ENCODE measurements at regions not wholly inside any gene's neighbourhood (a gene's known extent, or its start where the extent isn't known, plus 50 kb on each side); places are given as distances from the start of the nearest gene placed in this dataset.

DNA sequence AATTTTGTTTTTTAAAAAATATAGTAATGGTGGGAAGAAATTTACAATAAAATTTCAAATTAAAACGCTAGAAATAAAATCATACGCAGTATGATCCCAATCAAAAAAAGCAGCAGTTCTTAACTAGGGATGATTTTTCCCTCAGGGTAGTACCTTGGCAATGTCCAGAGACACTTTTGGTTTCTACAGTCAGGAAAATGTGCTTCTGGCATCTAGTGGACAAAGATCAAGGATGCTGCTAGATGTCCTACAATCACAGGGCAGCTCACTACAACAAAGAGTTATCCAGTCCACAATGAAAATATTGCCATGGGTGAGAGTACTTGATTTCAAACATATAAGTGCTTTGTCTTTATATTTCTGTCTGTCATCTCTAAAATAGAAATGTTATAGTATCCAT, 400.2 kb upstream of the SGCD start:
- no TSS peak for BruUV-seq (replicated peaks)
- no peak for DNase-seq (ENCODE audit: low read depth, low spot score)
- intact Hi-C loops (cut with micrococcal nuclease; ENCODE audit: unreplicated experiment) (no loop called here), in situ Hi-C loops (cut with HindIII; ENCODE audit: low pct_unique_long_range_greater_than_20kb, low sequenced_read_pairs) (no loop called here)
- ATAC-seq: no peak
- H3K36me3 ChIP-seq (ENCODE audit: control insufficient read depth, insufficient read depth, low read length): no peaks in the 10 kb centered on the region
- TF ChIP-seq, protein P1, sequence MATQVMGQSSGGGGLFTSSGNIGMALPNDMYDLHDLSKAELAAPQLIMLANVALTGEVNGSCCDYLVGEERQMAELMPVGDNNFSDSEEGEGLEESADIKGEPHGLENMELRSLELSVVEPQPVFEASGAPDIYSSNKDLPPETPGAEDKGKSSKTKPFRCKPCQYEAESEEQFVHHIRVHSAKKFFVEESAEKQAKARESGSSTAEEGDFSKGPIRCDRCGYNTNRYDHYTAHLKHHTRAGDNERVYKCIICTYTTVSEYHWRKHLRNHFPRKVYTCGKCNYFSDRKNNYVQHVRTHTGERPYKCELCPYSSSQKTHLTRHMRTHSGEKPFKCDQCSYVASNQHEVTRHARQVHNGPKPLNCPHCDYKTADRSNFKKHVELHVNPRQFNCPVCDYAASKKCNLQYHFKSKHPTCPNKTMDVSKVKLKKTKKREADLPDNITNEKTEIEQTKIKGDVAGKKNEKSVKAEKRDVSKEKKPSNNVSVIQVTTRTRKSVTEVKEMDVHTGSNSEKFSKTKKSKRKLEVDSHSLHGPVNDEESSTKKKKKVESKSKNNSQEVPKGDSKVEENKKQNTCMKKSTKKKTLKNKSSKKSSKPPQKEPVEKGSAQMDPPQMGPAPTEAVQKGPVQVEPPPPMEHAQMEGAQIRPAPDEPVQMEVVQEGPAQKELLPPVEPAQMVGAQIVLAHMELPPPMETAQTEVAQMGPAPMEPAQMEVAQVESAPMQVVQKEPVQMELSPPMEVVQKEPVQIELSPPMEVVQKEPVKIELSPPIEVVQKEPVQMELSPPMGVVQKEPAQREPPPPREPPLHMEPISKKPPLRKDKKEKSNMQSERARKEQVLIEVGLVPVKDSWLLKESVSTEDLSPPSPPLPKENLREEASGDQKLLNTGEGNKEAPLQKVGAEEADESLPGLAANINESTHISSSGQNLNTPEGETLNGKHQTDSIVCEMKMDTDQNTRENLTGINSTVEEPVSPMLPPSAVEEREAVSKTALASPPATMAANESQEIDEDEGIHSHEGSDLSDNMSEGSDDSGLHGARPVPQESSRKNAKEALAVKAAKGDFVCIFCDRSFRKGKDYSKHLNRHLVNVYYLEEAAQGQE (IDR thresholded peaks at IDR 0.05; ENCODE audit: insufficient read depth in 1 of 2, low read depth in 2 of 2, low read length in 1 of 2): no peak
- TF ChIP-seq TCF7L2 (IDR thresholded peaks at IDR 0.05; ENCODE audit: low read depth, low read length) (no peak), SIN3A (IDR thresholded peaks at IDR 0.05; ENCODE audit: borderline replicate concordance, insufficient read depth, low read depth, low read length) (no peak), POLR2AphosphoS5 (IDR thresholded peaks at IDR 0.05; ENCODE audit: low read depth, low read length) (no peak)
- TF ChIP-seq, protein P2, sequence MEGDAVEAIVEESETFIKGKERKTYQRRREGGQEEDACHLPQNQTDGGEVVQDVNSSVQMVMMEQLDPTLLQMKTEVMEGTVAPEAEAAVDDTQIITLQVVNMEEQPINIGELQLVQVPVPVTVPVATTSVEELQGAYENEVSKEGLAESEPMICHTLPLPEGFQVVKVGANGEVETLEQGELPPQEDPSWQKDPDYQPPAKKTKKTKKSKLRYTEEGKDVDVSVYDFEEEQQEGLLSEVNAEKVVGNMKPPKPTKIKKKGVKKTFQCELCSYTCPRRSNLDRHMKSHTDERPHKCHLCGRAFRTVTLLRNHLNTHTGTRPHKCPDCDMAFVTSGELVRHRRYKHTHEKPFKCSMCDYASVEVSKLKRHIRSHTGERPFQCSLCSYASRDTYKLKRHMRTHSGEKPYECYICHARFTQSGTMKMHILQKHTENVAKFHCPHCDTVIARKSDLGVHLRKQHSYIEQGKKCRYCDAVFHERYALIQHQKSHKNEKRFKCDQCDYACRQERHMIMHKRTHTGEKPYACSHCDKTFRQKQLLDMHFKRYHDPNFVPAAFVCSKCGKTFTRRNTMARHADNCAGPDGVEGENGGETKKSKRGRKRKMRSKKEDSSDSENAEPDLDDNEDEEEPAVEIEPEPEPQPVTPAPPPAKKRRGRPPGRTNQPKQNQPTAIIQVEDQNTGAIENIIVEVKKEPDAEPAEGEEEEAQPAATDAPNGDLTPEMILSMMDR (IDR thresholded peaks at IDR 0.05): no peak
- CTCF ChIA-PET: no interaction called here
- POLR2A ChIA-PET: no interaction called here
- H3K4me3 ChIP-seq (ENCODE audit: low read depth in 2 of 2, low read length in 2 of 2): no peak overlapping the region
- no peaks in the 10 kb centered on the region for H3K9me3 ChIP-seq (ENCODE audit: control insufficient read depth, insufficient read depth, low read depth, low read length)
- H3K4me1 ChIP-seq (ENCODE audit: control insufficient read depth, insufficient read depth, low read length): no peaks in the 10 kb centered on the region
- no peaks in the 10 kb centered on the region for H3K27me3 ChIP-seq (ENCODE audit: control insufficient read depth, insufficient read depth, low read length)
- H3K27ac ChIP-seq (ENCODE audit: low read length): no peak overlapping the region

DNA sequence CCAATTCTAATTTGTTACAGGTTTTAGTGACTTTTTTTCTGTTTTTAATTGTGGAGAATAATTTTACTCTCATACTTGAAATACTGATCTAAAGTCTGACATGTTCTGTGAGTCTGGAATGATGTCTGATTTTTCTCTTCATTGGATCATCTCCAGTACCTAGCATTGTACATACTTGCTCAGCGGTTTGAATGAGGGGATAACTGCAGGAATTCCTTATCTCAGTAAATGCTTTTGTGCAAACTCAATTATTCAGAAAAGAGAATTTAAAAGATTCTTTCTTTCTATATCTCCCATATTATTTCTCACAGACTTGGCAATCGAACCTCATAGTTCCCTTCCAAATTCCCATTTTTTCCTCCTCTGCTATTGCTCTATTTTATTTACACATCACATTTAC, 397.9 kb upstream of the SGCD start:
- BruUV-seq (replicated peaks): no TSS peak
- POLR2A ChIA-PET: no interaction called here
- no peaks in the 10 kb centered on the region for H3K9me3 ChIP-seq (ENCODE audit: control insufficient read depth, insufficient read depth, low read depth, low read length)

More for the DNA sequence above, 397.9 kb upstream of the SGCD start:
- in situ Hi-C loops (cut with HindIII; ENCODE audit: low pct_unique_long_range_greater_than_20kb, low sequenced_read_pairs): no loop called here
- intact Hi-C loops (cut with micrococcal nuclease; ENCODE audit: unreplicated experiment): no loop called here
- Histone ChIP-seq H3K4me1 (ENCODE audit: control insufficient read depth, insufficient read depth, low read length) (no peaks in the 10 kb centered on the region), H3K27me3 (ENCODE audit: control insufficient read depth, insufficient read depth, low read length) (no peaks in the 10 kb centered on the region), H3K27ac (ENCODE audit: low read length) (no peak overlapping the region), H3K4me3 (ENCODE audit: low read depth in 2 of 2, low read length in 2 of 2) (no peak overlapping the region), H3K36me3 (ENCODE audit: control insufficient read depth, insufficient read depth, low read length) (no peaks in the 10 kb centered on the region)
- TF ChIP-seq, protein P2 (IDR thresholded peaks at IDR 0.05): no peak
- TF ChIP-seq POLR2AphosphoS5 (IDR thresholded peaks at IDR 0.05; ENCODE audit: low read depth, low read length) (no peak), TCF7L2 (IDR thresholded peaks at IDR 0.05; ENCODE audit: low read depth, low read length) (no peak), SIN3A (IDR thresholded peaks at IDR 0.05; ENCODE audit: borderline replicate concordance, insufficient read depth, low read depth, low read length) (no peak)
- TF ChIP-seq, protein P1 (IDR thresholded peaks at IDR 0.05; ENCODE audit: insufficient read depth in 1 of 2, low read depth in 2 of 2, low read length in 1 of 2): no peak
- no peak for ATAC-seq
- no peak for DNase-seq (ENCODE audit: low read depth, low spot score)
- CTCF ChIA-PET: no interaction called here
